NCI-H2227 (cell line): ENCODE measurements at regions not wholly inside any gene's neighbourhood (a gene's known extent, or its start where the extent isn't known, plus 50 kb on each side); places are given as distances from the start of the nearest gene placed in this dataset.
"Not testable (repeated sequence)": the region's sequence is repeated elsewhere in the genome, so short reads cannot be mapped to it uniquely, and the experiment has no call there.

ENCODE experiments used
- DNase-seq: peaks from one replicate; lab custom pipeline; 2025; ENCODE audit not compliant: unreplicated experiment; lab: John Stamatoyannopoulos, UW

GRCh38 chr16:72598696-72599095 is 426.7 kb upstream of the PMFBP1 start:
- no peak for DNase-seq

DNA sequence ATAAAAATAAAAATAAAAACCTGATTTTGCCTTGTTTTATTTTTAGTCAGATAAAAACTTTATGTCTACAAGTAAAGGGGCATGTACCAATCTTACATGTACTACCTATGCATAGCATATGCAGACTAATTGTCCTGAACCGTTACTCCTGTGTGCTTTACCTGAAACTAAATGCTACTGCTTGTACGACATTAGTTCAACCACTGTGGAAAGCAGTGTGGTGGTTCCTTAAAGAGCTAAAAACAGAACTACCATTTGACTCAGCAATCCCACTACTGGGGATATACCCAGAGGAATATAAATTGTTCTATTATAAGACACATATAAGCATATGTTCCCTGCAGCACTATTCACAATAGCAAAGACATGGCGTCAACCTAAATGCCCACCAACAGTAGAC is 426.0 kb upstream of the PMFBP1 start:
- DNase-seq: no peak

DNA sequence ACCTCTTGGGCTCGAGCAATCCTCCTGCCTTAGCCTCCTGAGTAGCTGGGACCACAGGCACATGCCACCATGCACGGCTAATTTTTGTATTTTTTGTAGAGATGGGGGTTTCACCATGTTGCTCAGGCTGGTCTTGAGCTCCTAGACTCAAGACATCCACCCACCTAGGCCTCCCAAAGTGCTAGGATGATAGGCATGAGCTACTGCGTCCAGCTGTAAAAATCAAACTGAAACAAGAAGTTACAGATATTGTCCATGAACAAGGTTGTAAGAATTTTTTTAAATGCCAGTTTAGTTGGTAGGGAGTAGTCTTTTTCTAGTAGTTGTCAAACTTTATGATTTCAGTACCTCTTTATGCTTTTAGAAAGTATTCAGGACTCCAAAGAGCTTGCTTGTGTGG is 424.4 kb upstream of the PMFBP1 start:
- no peak for DNase-seq

- no peak for DNase-seq
Measured at GRCh38 chr16:72590151-72590937, 418.4 kb upstream of the PMFBP1 start.

DNA sequence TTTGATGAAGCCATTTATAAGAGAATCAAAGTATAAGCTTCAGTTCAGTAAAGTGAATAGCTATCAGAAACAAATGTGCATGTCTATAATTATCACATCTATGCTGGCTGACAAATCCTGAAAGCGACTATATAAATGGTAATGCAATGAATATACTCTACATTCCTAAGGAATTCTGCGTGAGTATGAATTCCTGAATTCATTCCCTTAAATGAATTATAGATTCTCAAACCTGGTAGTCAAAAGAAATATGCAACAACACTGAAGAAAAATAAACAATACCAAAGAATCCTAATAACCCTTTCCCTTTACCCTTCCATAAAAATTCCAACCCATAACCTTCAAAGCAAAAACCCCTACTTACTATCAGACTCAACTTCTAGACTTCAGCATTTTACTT is 416.6 kb upstream of the PMFBP1 start:
- no peak for DNase-seq

- not testable (repeated sequence) for DNase-seq
Measured at GRCh38 chr16:72578061-72578460, 406.1 kb upstream of the PMFBP1 start.

DNA sequence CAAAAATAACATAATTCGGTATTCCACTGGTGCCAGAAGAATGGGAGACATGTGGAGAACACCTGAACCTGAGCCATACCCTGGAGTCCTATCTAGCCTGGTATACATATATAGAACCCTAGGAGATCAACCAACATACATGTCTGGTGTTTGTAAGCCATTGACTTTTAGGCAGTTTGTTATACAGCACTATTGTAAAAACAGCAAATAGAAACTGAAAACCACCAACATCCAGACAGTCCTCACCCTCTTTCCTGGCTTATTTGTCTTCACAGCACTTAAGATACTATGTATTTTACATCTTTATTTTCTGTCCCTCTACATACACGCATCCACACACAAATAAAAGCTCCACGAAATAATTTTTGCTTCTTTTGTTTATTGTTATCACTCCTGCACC is 404.2 kb upstream of the PMFBP1 start:
- no peak for DNase-seq

- DNase-seq: no peak
Measured at GRCh38 chr16:72569677-72570076, 397.7 kb upstream of the PMFBP1 start.

- DNase-seq: no peak
Measured at GRCh38 chr16:72568502-72568901, 396.5 kb upstream of the PMFBP1 start.

- no peak for DNase-seq
Measured at GRCh38 chr16:72566174-72566573, 394.2 kb upstream of the PMFBP1 start.

- no peak for DNase-seq
Measured at GRCh38 chr16:72565106-72565505, 393.2 kb upstream of the PMFBP1 start.

DNA sequence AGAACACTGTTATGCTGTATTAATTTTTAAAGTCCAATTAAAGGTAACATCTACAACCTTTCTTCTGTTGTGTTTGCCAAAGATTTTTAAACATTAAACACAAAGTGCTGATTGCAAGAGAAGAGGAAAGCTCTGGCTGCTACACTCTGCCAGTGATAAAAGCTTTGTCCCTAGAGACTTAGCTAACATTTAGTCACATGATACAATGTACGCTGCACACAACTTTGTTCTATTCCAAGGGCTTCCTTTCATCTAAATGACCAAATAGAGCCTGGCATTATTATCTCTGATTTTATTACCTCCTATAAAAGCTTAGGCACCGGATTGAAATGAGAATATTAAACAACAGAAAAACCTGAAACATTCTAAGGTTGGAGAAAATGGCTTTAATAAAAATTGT is 388.7 kb upstream of the PMFBP1 start:
- DNase-seq: no peak

GRCh38 chr16:72558501-72558900 is 386.5 kb upstream of the PMFBP1 start:
- DNase-seq: no peak

- DNase-seq: no peak
Measured at GRCh38 chr16:72554935-72555334, 383.0 kb upstream of the PMFBP1 start.

DNA sequence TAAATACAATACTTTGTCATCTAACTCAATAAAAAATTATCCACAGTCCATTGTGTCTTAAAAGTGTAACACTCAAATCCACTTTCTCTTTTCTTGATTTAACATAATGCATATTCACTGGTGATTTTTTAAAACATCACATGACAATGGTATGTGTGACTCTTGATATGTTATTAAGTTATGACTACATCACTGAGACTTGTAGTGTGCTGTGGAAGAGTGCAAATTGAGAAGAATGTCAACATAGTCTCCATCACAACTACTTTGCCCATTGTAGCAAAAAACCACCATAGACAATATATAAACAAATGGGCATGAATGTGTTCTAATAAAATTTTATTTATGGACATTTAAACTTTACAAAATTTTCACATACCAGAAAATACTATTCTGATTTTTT is 380.7 kb upstream of the PMFBP1 start:
- no peak for DNase-seq

DNA sequence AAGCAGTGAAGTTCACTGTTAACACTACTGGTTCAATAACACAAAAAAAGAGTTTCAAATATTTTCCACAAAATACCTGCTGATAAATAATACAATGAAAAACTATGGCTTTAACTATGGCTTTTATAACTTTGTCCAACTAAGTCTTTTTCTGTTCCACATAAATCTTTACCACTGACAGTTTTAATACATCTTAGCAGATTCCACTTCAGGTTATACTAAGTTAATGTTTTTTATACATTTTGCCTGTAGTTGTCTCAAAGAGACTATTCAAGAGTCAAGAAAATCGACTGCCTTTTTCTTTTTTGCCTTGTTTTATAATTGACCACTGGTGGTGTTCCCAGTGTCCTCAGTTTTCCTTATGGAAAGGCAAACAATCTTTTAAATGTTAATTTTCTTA is 379.7 kb upstream of the PMFBP1 start:
- DNase-seq: no peak

DNA sequence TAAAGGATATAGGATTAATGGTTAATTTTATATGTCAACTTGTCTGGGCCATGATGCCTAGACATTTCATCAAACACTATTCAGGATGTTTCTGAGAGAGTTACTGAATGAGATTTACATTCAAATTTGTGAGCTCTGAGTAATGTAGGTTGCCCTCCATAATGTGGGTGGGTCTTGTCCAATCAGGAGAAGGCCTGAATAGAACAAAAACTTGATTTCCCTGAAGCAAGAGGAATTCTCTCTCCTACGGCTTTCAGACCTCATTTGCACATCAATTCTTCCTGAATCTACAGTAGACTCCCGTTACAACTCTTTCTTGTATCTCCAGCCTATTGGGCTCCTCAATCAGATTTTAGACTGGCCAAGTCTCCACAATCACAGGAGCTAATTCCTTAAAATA is 377.9 kb upstream of the PMFBP1 start:
- no peak for DNase-seq

GRCh38 chr16:72542102-72542501 is 370.1 kb upstream of the PMFBP1 start:
- no peak for DNase-seq

DNA sequence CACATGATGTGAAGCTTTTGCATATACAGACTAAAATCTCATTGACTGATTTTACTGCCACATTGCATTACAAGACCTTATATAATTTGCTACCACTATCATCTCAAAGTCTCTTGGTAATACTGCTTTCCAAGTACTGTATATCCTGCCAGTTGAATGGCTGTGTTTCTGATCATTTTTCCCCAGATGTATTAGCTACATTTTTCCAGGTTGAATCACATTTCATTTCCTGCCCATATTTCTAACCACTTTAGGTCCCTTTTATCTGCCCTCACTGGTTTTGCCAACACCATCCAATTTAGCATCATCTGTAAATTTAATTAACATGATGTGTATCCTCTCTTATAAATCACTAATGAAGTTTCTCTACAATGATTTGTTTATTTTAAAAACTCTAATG is 365.7 kb upstream of the PMFBP1 start:
- DNase-seq: no peak

DNA sequence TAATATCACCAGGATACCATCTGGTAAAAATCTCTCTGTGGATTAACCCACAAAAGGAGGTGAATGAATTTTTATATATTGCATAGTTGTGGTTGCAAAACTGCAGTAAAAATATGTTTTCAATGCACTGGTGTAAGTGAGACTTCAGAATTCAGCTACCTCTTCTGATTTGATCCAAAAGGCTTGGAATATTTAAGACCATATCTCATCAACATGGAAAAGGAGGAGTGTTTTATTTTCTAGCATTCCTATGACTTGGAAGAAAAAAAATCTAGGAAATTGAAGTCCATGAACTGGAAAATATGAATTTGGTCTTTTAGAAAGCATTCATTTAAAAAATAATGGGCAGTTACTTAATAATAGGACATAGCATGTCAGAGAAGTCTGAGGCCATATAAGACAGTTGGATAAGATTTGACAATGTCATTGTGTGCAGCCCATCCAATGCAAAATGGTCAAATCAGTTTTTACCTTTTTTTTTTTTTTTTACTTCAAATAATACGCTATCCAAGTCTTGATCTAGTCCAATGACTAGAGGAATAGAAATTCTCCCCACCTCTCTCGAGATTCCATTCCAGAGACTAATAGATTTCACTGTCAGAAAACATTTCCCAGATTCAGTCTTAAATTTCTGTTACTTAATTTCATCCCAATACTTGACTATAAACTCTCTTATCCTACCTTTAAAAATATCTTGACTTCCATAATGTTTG is 364.9 kb upstream of the PMFBP1 start:
- no peak for DNase-seq

- DNase-seq: no peak
Measured at GRCh38 chr16:72532906-72533410, 361.0 kb upstream of the PMFBP1 start.

- no peak for DNase-seq
Measured at GRCh38 chr16:72530434-72530833, 358.5 kb upstream of the PMFBP1 start.
